Pons (tissue), 1 donor: ENCODE measurements at regions not wholly inside any gene's neighbourhood (a gene's known extent, or its start where the extent isn't known, plus 50 kb on each side); places are given as distances from the start of the nearest gene placed in this dataset.

Experiments used
- DNase-seq: peaks from one replicate; pipeline ENCODE4 v3.0.0-alpha.2; 2016; ENCODE audit warnings: low spot score

- DNase-seq, result no peak
Observed at GRCh38 chr16:88285514-88285822, 97.3 kb upstream of the ZNF469 start.

- no peak for DNase-seq
Observed at GRCh38 chr16:88286301-88286923, 96.3 kb upstream of the ZNF469 start.

- no peak for DNase-seq
Observed at GRCh38 chr16:88287219-88287618, 95.5 kb upstream of the ZNF469 start.

- no peak for DNase-seq
Observed at GRCh38 chr16:88288303-88288702, 94.5 kb upstream of the ZNF469 start.

- no peak for DNase-seq
Observed at GRCh38 chr16:88289001-88289400, 93.8 kb upstream of the ZNF469 start.

GRCh38 chr16:88289561-88289960, 93.2 kb upstream of the ZNF469 start:
- no peak for DNase-seq

GRCh38 chr16:88289968-88290401, 92.8 kb upstream of the ZNF469 start:
- DNase-seq, result no peak

- DNase-seq, result no peak
Observed at GRCh38 chr16:88290850-88291830, 91.6 kb upstream of the ZNF469 start.

GRCh38 chr16:88292007-88292970, 90.5 kb upstream of the ZNF469 start:
- DNase-seq, result no peak

- DNase-seq, result no peak
Observed at GRCh38 chr16:88293097-88293496, 89.7 kb upstream of the ZNF469 start.

- DNase-seq, result no peak
Observed at GRCh38 chr16:88295671-88296436, 86.9 kb upstream of the ZNF469 start.

- DNase-seq, result no peak
Observed at GRCh38 chr16:88296437-88297177, 86.2 kb upstream of the ZNF469 start.

GRCh38 chr16:88297178-88297720, 85.5 kb upstream of the ZNF469 start:
- no peak for DNase-seq

GRCh38 chr16:88298181-88298832, 84.5 kb upstream of the ZNF469 start:
- no peak for DNase-seq

- DNase-seq, result no peak
Observed at GRCh38 chr16:88298833-88299745, 83.7 kb upstream of the ZNF469 start.

- DNase-seq, result no peak
Observed at GRCh38 chr16:88299751-88300462, 82.9 kb upstream of the ZNF469 start.

- no peak for DNase-seq
Observed at GRCh38 chr16:88300463-88300835, 82.3 kb upstream of the ZNF469 start.

GRCh38 chr16:88301431-88301830, 81.3 kb upstream of the ZNF469 start:
- no peak for DNase-seq
